HepG2 (cell line): ENCODE measurements at regions not wholly inside any gene's neighbourhood (a gene's known extent, or its start where the extent isn't known, plus 50 kb on each side); places are given as distances from the start of the nearest gene placed in this dataset.
"Not testable (repeated sequence)": the region's sequence is repeated elsewhere in the genome, so short reads cannot be mapped to it uniquely, and the experiment has no call there.

Experiments used
- ATAC-seq: fragments of 200-7000 bp; cut with Tn5 transposase; 3 replicates; pipeline ENCODE4 v1.9.1; 2020; ENCODE audit warnings: mild to moderate bottlenecking, moderate library complexity
- BruUV-seq: library from RNA; stranded (reverse); fragments of 400-500 nt; replicated peaks from 2 replicates; lab custom pipeline; 2021; lab: Mats Ljungman, UMichigan
- CTCF ChIA-PET: fragments of 300-600 bp; formaldehyde crosslinking; extraction: SDS; loops from one replicate; lab custom pipeline; 2021; ENCODE audit warnings: low total read pairs, inconsistent platforms, low intra/inter-chr PET ratio; lab: Yijun Ruan, JAX
- POLR2A ChIA-PET: fragments of 350-600 bp; sonication (Branson Sonifier 250); formaldehyde crosslinking; loops from one replicate; lab custom pipeline; 2020; ENCODE audit warnings: antibody characterized with exemption, inconsistent platforms; lab: Yijun Ruan, JAX
- DNase-seq: peaks from one replicate; pipeline ENCODE4 v3.0.0-alpha.2; 2015; ENCODE audit warnings: low spot score
- FAIRE-seq: peaks from 3 replicates; lab custom pipeline; 2011; peaks lifted over from hg19 to GRCh38; lab: Jason Lieb, UNC
- H2AFZ ChIP-seq: one replicate; pipeline ENCODE4 v1.6.1; 2011; ENCODE audit warnings: low read length, inconsistent platforms
- H3K27ac ChIP-seq: fragments of 300-600 bp; 3 replicates; pipeline ENCODE4 v1.8.0; 2011; ENCODE audit warnings: mixed run types, mild to moderate bottlenecking, mixed read lengths, low read length, inconsistent platforms; ENCODE audit not compliant: insufficient read depth; ENCODE audit errors: extremely low read length
- H3K27me3 ChIP-seq, 2 experiments: fragments of 200-600 bp in 1 of 2; 2 replicates in 1 of 2; 3 replicates in 1 of 2; pipeline versions ENCODE4 v1.6.0 to v1.8.0; 2011; ENCODE audit warnings: low read length in 2 of 2, mild to moderate bottlenecking in 2 of 2, moderate library complexity in 2 of 2, inconsistent platforms in 1 of 2; ENCODE audit not compliant: insufficient read depth in 2 of 2, control insufficient read depth in 1 of 2
- H3K36me3 ChIP-seq, 2 experiments: fragments of 200-600 bp in 1 of 2; replicated peaks in 1 of 2; 2 replicates in 1 of 2; 3 replicates in 1 of 2; pipeline versions ENCODE4 v1.5.1 to v1.8.0; 2011; ENCODE audit warnings: low read length in 2 of 2, inconsistent platforms in 1 of 2; ENCODE audit not compliant: insufficient read depth in 2 of 2, control insufficient read depth in 1 of 2
- H3K4me1 ChIP-seq: 2 replicates; pipeline ENCODE4 v1.5.1; 2012; ENCODE audit warnings: low read length, inconsistent platforms; ENCODE audit not compliant: insufficient read depth
- H3K4me2 ChIP-seq: 2 replicates; pipeline ENCODE4 v1.6.0; 2011; ENCODE audit warnings: low read depth, low read length, inconsistent platforms
- H3K4me3 ChIP-seq, 3 experiments: fragments of 200-600 bp in 1 of 3; sonication (generic), shearing (Covaris generic) in 1 of 3; replicated peaks in 1 of 3; 2 replicates each; pipeline ENCODE4 v1.5.1; 2011 to 2016; ENCODE audit warnings: low read length in 3 of 3, inconsistent platforms in 2 of 3, low read depth in 2 of 3, mild to moderate bottlenecking in 2 of 3, control low read depth in 1 of 3, mixed read lengths in 1 of 3; ENCODE audit not compliant: insufficient read depth in 1 of 3
- H3K79me2 ChIP-seq: one replicate; pipeline ENCODE4 v1.6.1; 2011; ENCODE audit warnings: low read length, inconsistent platforms; ENCODE audit not compliant: insufficient read depth
- H3K9ac ChIP-seq: 2 replicates; pipeline ENCODE4 v1.6.0; 2011; ENCODE audit warnings: mild to moderate bottlenecking, low read depth, low read length, inconsistent platforms; ENCODE audit not compliant: insufficient read depth
- H3K9me3 ChIP-seq: 2 replicates; pipeline ENCODE4 v1.5.1; 2012; ENCODE audit warnings: mild to moderate bottlenecking, low read length
- H4K20me1 ChIP-seq: 2 replicates; pipeline ENCODE4 v1.6.0; 2011; ENCODE audit warnings: inconsistent platforms, mild to moderate bottlenecking, low read length, moderate library complexity; ENCODE audit not compliant: insufficient read depth
- PBX3 ChIP-seq: sonication (generic); formaldehyde crosslinking; IDR thresholded peaks from 2 replicates; pipeline ENCODE4 v1.8.1; 2023; ENCODE audit warnings: missing genetic modification reagents, inconsistent platforms, borderline replicate concordance
- SKIL ChIP-seq: sonication (generic); formaldehyde crosslinking; IDR thresholded peaks from 2 replicates; pipeline ENCODE4 v1.8.0; 2022; ENCODE audit warnings: missing genetic modification reagents, mild to moderate bottlenecking, moderate library complexity, borderline replicate concordance
- WGBS: methylation state at CpG from one replicate; pipeline ENCODE4 v1.1.6; 2017; ENCODE audit warnings: low lambda C conversion rate; 5-methylcytosine and 5-hydroxymethylcytosine counted together
- in situ Hi-C: cut with HindIII; loops from 2 replicates; pipeline ENCODE4 v1.10.0; 2017; ENCODE audit warnings: low pct_unique_long_range_greater_than_20kb; ENCODE audit not compliant: extremely low pct_ligation_motif_present
- intact Hi-C: fragments of 100-400 bp; cut with micrococcal nuclease; formaldehyde crosslinking; loops from one replicate; pipeline ENCODE4 v1.10.0; 2022; ENCODE audit not compliant: unreplicated experiment

DNA sequence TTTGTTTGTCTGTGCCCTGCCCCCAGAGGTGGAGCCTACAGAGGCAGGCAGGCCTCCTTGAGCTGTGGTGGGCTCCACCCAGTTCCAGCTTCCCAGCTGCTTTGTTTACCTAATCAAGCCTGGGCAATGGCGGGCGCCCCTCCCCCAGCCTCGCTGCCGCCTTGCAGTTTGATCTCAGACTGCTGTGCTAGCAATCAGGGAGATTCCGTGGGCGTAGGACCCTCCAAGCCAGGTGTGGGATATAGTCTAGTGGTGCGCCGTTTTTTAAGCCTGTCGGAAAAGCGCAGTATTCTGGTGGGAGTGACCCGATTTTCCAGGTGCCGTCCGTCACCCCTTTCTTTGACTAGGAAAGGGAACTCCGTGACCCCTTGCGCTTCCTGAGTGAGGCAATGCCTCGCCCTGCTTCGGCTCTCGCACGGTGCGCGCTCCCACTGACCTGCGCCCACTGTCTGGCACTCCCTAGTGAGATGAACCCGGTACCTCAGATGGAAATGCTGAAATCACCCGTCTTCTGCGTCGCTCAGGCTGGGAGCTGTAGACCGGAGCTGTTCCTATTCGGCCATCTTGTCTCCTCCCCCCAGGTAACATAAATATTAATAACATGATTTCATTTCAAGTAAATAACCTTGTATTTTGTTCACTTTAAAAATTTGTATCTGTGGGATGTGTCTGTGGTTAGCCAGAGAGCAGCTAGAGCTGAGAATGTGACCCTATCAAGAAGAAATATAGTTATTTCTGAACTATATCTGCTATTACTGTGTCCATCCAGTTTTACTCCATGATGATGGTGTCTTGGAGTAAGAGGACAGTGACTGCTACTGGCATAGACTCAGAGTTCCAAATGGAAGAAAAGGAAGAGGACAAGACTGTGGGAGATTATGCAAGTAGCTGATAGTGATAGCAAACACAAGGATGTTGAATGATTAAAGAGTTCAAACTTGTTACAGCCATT is 305.1 kb upstream of the TCF4 start:
- in situ Hi-C loops, DNase-seq, H3K27ac ChIP-seq, POLR2A ChIA-PET, FAIRE-seq, H3K4me2 ChIP-seq, H3K9ac ChIP-seq, BruUV-seq, H4K20me1 ChIP-seq, CTCF ChIA-PET, intact Hi-C loops, H2AFZ ChIP-seq, H3K4me1 ChIP-seq, H3K79me2 ChIP-seq, ATAC-seq, H3K36me3 ChIP-seq, H3K4me3 ChIP-seq, H3K27me3 ChIP-seq: not testable (repeated sequence)
- WGBS = 64% methylated on average over 25 of the region's 28 CpGs
- peaks cover 45% of the 10 kb centered on the region for H3K9me3 ChIP-seq

DNA sequence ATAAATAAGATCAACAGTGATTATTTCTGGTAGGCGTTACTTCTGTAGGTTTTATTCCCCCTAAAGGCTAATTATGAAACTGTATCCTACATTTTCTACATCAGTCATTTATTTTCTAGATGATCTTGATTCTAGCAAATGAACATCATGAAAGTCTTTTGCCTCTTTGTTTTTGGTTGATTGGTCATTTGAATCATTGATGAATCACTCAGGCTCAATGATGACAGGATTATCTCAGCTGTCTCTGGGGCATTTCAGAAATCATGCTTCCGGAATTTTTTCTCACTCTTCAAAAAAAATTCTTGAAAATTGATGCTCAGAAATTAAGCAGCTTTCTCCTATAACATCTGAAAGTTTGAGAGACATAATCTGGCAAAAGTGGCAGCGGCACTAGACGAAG is 298.9 kb upstream of the TCF4 start:
- H3K36me3 ChIP-seq = no peaks in the 10 kb centered on the region
- no peaks in the 10 kb centered on the region for H3K4me1 ChIP-seq
- H3K4me3 ChIP-seq = no peak overlapping the region
- H3K27ac ChIP-seq = no peak overlapping the region
- no peaks in the 10 kb centered on the region for H3K79me2 ChIP-seq
- no peaks in the 10 kb centered on the region for H4K20me1 ChIP-seq
- CTCF ChIA-PET = no interaction called here
- in situ Hi-C loops = no loop called here
- H3K4me2 ChIP-seq = no peak overlapping the region
- no peaks in the 10 kb centered on the region for H3K27me3 ChIP-seq
- no peak for ATAC-seq
- no peak for TF ChIP-seq SKIL
- no peak for TF ChIP-seq PBX3 (CRISPR knock-in tag)
- no peak overlapping the region for H2AFZ ChIP-seq
- BruUV-seq = no TSS peak
- intact Hi-C loops = no loop called here
- H3K9ac ChIP-seq = no peak overlapping the region
- FAIRE-seq = no peak
- WGBS = 35% methylated on average over 4 of the region's 4 CpGs
- peaks cover 25% of the 10 kb centered on the region for H3K9me3 ChIP-seq
- POLR2A ChIA-PET = no interaction called here
- no peak for DNase-seq
